NB4 (cell line): ENCODE measurements at regions not wholly inside any gene's neighbourhood (a gene's known extent, or its start where the extent isn't known, plus 50 kb on each side); places are given as distances from the start of the nearest gene placed in this dataset.

Experiments used
- CTCF ChIP-seq: IDR thresholded peaks from one replicate; pipeline ENCODE4 v1.5.1; 2012; ENCODE audit warnings: low read depth, low read length
- MAX ChIP-seq: IDR thresholded peaks from 2 replicates; pipeline ENCODE4 v1.6.1; 2011; ENCODE audit warnings: low read depth, low read length
- MYC ChIP-seq: IDR thresholded peaks from 2 replicates; pipeline ENCODE4 v1.6.1; 2011; ENCODE audit warnings: low read depth, low read length
- POLR2A ChIP-seq: IDR thresholded peaks from 2 replicates; pipeline ENCODE4 v1.6.1; 2011; ENCODE audit warnings: mild to moderate bottlenecking; ENCODE audit not compliant: insufficient read length; ENCODE audit errors: extremely low read depth

GRCh38 chr10:78223088-78223487 is 189.4 kb downstream of the RPS24 start:
- TF ChIP-seq CTCF (no peak), POLR2A (no peak), MAX (no peak), MYC (no peak)
